Muscle layer of colon (tissue), 2 donors: ENCODE measurements at regions not wholly inside any gene's neighbourhood (a gene's known extent, or its start where the extent isn't known, plus 50 kb on each side); places are given as distances from the start of the nearest gene placed in this dataset.
"Not testable (repeated sequence)": the region's sequence is repeated elsewhere in the genome, so short reads cannot be mapped to it uniquely, and the experiment has no call there.

Experiments used
- H3K27ac ChIP-seq: one replicate; pipeline ENCODE4 v1.7.0; 2013; ENCODE audit warnings: low read depth, mild to moderate bottlenecking, low read length, moderate library complexity
- H3K27me3 ChIP-seq, 2 donors: one replicate each; pipeline ENCODE4 v1.7.0; 2013; ENCODE audit warnings: low read length in 2 of 2, mild to moderate bottlenecking in 2 of 2; ENCODE audit not compliant: insufficient read depth in 2 of 2, control insufficient read depth in 1 of 2
- H3K36me3 ChIP-seq: one replicate; pipeline ENCODE4 v1.7.0; 2013; ENCODE audit warnings: mild to moderate bottlenecking, low read length; ENCODE audit not compliant: insufficient read depth
- H3K4me1 ChIP-seq: one replicate; pipeline ENCODE4 v1.7.0; 2013; ENCODE audit warnings: mild to moderate bottlenecking, low read length; ENCODE audit not compliant: insufficient read depth
- H3K4me3 ChIP-seq, 2 donors: one replicate each; pipeline ENCODE4 v1.7.0; 2013; ENCODE audit warnings: low read length in 2 of 2, low read depth in 1 of 2, mild to moderate bottlenecking in 1 of 2, moderate library complexity in 1 of 2
- H3K9ac ChIP-seq: one replicate; pipeline ENCODE4 v1.7.0; 2013; ENCODE audit warnings: low read length
- H3K9me3 ChIP-seq: one replicate; pipeline ENCODE4 v1.7.0; 2013; ENCODE audit warnings: mild to moderate bottlenecking, low read length
- donor health status: abdominal sarcoma.
- donor health status: Adenocarcinoma of cecum.

- Histone ChIP-seq H3K4me1 (peaks cover 10% of the 10 kb centered on the region), H3K27ac (no peak overlapping the region), H3K36me3 (no peaks in the 10 kb centered on the region), H3K4me3 (no peak overlapping the region), H3K9me3 (no peaks in the 10 kb centered on the region), H3K9ac (no peak overlapping the region), H3K27me3 (no peaks in the 10 kb centered on the region)
These were observed 163.3 kb downstream of the MEX3B start for GRCh38 chr15:81882504-81882903.

GRCh38 chr15:81880833-81881232 is 165.0 kb downstream of the MEX3B start:
- Histone ChIP-seq H3K4me1 (peaks cover 11% of the 10 kb centered on the region), H3K27ac (no peak overlapping the region), H3K27me3 (no peaks in the 10 kb centered on the region), H3K36me3 (no peaks in the 10 kb centered on the region), H3K9me3 (no peaks in the 10 kb centered on the region), H3K9ac (no peak overlapping the region), H3K4me3 (no peak overlapping the region)

GRCh38 chr15:81880314-81880713 is 165.5 kb downstream of the MEX3B start:
- Histone ChIP-seq H3K36me3 (no peaks in the 10 kb centered on the region), H3K9ac (no peak overlapping the region)

GRCh38 chr15:81875717-81876116 is 170.1 kb downstream of the MEX3B start:
- H3K4me1 ChIP-seq: peaks cover 11% of the 10 kb centered on the region
- not testable (repeated sequence) for H3K36me3 ChIP-seq, H3K9ac ChIP-seq, H3K27me3 ChIP-seq, H3K27ac ChIP-seq, H3K9me3 ChIP-seq, H3K4me3 ChIP-seq

More at GRCh38 chr15:81880314-81880713, 165.5 kb downstream of the MEX3B start:
- Histone ChIP-seq H3K27me3 (no peaks in the 10 kb centered on the region), H3K27ac (no peak overlapping the region), H3K4me1 (peaks cover 11% of the 10 kb centered on the region), H3K9me3 (no peaks in the 10 kb centered on the region), H3K4me3 (no peak overlapping the region)

- H3K27ac ChIP-seq, H3K4me1 ChIP-seq, H3K9me3 ChIP-seq, H3K36me3 ChIP-seq, H3K4me3 ChIP-seq, H3K9ac ChIP-seq, H3K27me3 ChIP-seq: not testable (repeated sequence)
These were observed 175.1 kb downstream of the MEX3B start for GRCh38 chr15:81870746-81871106.

- not testable (repeated sequence) for H3K27ac ChIP-seq, H3K27me3 ChIP-seq, H3K4me1 ChIP-seq, H3K9ac ChIP-seq, H3K9me3 ChIP-seq, H3K4me3 ChIP-seq, H3K36me3 ChIP-seq
These were observed 175.6 kb downstream of the MEX3B start for GRCh38 chr15:81870062-81870745.

GRCh38 chr15:81869161-81869954 is 176.5 kb downstream of the MEX3B start:
- Histone ChIP-seq H3K4me3 (no peak overlapping the region), H3K9ac (no peak overlapping the region), H3K36me3 (no peaks in the 10 kb centered on the region), H3K9me3 (no peaks in the 10 kb centered on the region), H3K4me1 (no peaks in the 10 kb centered on the region), H3K27me3 (no peaks in the 10 kb centered on the region), H3K27ac (no peak overlapping the region)

- Histone ChIP-seq H3K27ac (no peak overlapping the region), H3K4me3 (no peak overlapping the region), H3K9me3 (no peaks in the 10 kb centered on the region), H3K9ac (no peak overlapping the region), H3K36me3 (no peaks in the 10 kb centered on the region), H3K27me3 (no peaks in the 10 kb centered on the region), H3K4me1 (no peaks in the 10 kb centered on the region)
These were observed 179.8 kb downstream of the MEX3B start for GRCh38 chr15:81865850-81866537.

- Histone ChIP-seq H3K9me3 (no peaks in the 10 kb centered on the region), H3K27ac (no peak overlapping the region), H3K36me3 (no peaks in the 10 kb centered on the region), H3K4me3 (no peak overlapping the region), H3K9ac (no peak overlapping the region), H3K27me3 (no peaks in the 10 kb centered on the region), H3K4me1 (no peaks in the 10 kb centered on the region)
These were observed 182.7 kb downstream of the MEX3B start for GRCh38 chr15:81863162-81863561.

GRCh38 chr15:81859737-81860516 is 185.9 kb downstream of the MEX3B start:
- Histone ChIP-seq H3K36me3 (no peaks in the 10 kb centered on the region), H3K27ac (no peak overlapping the region)

GRCh38 chr15:81858586-81858985 is 187.2 kb downstream of the MEX3B start:
- no peak overlapping the region for H3K9ac ChIP-seq
- no peaks in the 10 kb centered on the region for H3K36me3 ChIP-seq
- no peaks in the 10 kb centered on the region for H3K27me3 ChIP-seq
- peaks cover 8% of the 10 kb centered on the region for H3K4me1 ChIP-seq
- no peaks in the 10 kb centered on the region for H3K9me3 ChIP-seq
- no peak overlapping the region for H3K4me3 ChIP-seq
- H3K27ac ChIP-seq: no peak overlapping the region

More at GRCh38 chr15:81859737-81860516, 185.9 kb downstream of the MEX3B start:
- Histone ChIP-seq H3K9ac (no peak overlapping the region), H3K27me3 (no peaks in the 10 kb centered on the region), H3K4me1 (peaks cover 8% of the 10 kb centered on the region), H3K4me3 (no peak overlapping the region), H3K9me3 (no peaks in the 10 kb centered on the region)
